Head of caudate nucleus (tissue), 42 donors: ENCODE measurements at regions not wholly inside any gene's neighbourhood (a gene's known extent, or its start where the extent isn't known, plus 50 kb on each side); places are given as distances from the start of the nearest gene placed in this dataset.

ENCODE experiments used
- DNase-seq, 42 donors: peaks; one replicate each; pipeline versions ENCODE4 v3.0.0 to v3.0.0-alpha.2; 2020 to 2021; ENCODE audit warnings: mixed read lengths in 7 of 42
- intact Hi-C: fragments of 100-400 bp; cut with DNase I; formaldehyde crosslinking; loops from one replicate; pipeline ENCODE4 v1.15.0; 2022

GRCh38 chr13:99662678-99663077 lies 161.4 kb downstream of the TM9SF2 start:
- DNase-seq = peak in 1 of 42 donors; percentile 3
- intact Hi-C loops = no loop called here

GRCh38 chr13:99661791-99662190 lies 160.5 kb downstream of the TM9SF2 start:
- intact Hi-C loops = no loop called here
- peak in 1 of 42 donors; percentile 14 for DNase-seq

DNA sequence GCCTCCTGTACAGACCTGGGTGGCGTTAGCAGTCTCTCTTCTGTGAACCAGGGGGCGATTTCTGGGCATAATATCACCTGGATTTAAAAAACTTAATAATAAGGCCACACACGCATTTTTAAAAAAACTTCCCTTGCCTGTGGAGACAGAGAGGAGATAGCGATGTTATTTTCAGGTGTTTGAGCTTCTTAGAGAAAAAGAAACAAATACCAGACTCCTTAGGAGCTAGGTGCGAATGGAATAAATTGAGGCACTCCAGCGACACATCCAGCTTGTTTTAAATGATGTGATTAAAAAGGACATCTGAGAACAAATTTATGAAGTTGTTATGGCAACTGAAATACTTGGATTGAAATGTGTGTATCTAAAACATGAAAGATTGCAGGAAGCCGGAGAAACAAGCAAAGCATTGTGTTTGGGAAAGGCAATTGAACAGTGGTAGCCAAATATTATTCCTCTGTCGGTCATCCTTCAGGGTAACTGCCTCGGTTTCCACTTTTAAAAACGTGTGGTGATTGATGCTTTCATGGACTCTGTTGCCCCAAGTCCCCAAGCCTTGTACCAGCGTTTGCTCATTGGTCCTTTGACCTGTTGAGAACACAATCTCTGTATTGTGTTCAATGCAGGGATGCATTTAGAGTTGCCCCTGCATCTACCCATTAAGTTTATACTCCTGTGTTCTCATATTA lies 158.7 kb downstream of the TM9SF2 start:
- peak in 1 of 42 donors; percentile 13 for DNase-seq
- intact Hi-C loops = loop anchor here (5.0 to 10.0 kb wide), 4 partner anchors 425 to 1465 kb away; partner anchors contain the start of gene PCCA

GRCh38 chr13:99659226-99659625 lies 158.0 kb downstream of the TM9SF2 start:
- intact Hi-C loops = loop anchor here (5.0 to 10.0 kb wide), 4 partner anchors 426 to 1466 kb away; partner anchors contain the start of gene PCCA
- peak in 1 of 42 donors; percentile 3 for DNase-seq

- peak; percentile 18 to 80 (median 60) for DNase-seq
- intact Hi-C loops = loop anchor here (5.0 to 10.0 kb wide), 4 partner anchors 426 to 1466 kb away; partner anchors contain the start of gene PCCA
Measured at GRCh38 chr13:99658261-99658991, 157.2 kb downstream of the TM9SF2 start.

GRCh38 chr13:99657848-99658260 lies 156.6 kb downstream of the TM9SF2 start:
- DNase-seq = peak in 38 of 42 donors; percentile 10 to 66 (median 40)
- intact Hi-C loops = loop anchor here (5.0 to 10.0 kb wide), 4 partner anchors 427 to 1467 kb away; partner anchors contain the start of gene PCCA

DNA sequence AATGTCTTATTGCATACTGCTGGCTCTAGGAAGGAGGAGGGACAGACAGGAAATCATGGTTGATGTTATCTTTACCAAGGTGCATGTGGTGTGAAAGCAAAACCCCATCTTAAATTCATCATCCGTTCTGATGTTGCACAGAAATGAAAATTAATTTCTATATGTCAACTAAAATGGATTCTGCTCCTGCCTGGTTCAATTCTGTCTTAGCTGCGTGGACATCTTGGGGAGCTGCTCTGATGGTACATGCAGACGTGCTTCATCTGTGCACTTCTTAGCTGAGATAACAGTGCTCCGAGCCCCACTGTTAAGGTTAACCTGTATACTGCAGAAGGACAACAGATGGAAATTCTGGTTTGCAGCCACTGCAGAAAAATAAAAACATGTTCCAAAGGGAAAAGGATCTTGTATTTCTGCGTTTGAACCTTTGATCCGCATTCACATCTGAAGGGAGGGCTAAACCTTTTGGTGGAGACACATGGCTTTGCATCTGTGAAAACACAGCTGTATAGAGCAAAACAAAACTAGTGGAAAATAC lies 155.6 kb downstream of the TM9SF2 start:
- intact Hi-C loops = loop anchor here (5.0 to 10.0 kb wide), 4 partner anchors 428 to 1468 kb away; partner anchors contain the start of gene PCCA
- DNase-seq = no peak

DNA sequence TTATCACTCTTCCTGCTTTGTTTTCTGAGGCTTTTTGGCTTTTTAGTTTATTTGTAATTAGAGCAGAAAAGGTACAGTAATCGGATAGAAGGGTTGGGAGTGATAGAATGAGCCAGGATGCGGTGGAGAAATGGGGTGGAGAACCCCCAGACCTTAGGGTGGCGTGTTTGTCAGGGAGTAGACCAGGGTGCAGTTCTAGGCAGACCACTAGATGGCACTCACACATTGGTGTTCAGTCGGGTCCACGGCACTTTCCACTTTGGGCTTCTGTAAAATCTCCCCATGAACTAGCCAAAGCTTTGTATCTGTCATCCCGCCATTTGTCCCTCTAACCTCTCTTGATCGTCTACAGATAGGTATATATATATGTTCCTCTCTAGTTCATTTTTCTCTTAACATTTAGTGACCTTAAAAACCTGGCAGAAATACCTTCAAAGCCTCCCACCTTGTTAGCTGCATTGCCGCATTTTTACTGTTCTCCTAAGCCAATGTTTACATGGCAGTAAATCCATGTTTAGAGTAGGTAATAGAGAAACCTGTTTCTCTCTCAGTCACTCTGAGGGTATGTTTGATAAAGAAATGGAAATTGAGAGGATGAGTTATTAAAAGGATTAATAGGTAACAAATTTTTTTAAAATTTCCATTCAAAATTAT lies 154.9 kb downstream of the TM9SF2 start:
- intact Hi-C loops = loop anchor here (5.0 to 10.0 kb wide), 4 partner anchors 429 to 1469 kb away; partner anchors contain the start of gene PCCA

GRCh38 chr13:99655351-99656091 lies 154.2 kb downstream of the TM9SF2 start:
- intact Hi-C loops = loop anchor here (5.0 to 10.0 kb wide), 4 partner anchors 429 to 1469 kb away; partner anchors contain the start of gene PCCA

More for the DNA sequence above, 154.9 kb downstream of the TM9SF2 start:
- DNase-seq = peak; percentile 57 to 95 (median 86)

DNA sequence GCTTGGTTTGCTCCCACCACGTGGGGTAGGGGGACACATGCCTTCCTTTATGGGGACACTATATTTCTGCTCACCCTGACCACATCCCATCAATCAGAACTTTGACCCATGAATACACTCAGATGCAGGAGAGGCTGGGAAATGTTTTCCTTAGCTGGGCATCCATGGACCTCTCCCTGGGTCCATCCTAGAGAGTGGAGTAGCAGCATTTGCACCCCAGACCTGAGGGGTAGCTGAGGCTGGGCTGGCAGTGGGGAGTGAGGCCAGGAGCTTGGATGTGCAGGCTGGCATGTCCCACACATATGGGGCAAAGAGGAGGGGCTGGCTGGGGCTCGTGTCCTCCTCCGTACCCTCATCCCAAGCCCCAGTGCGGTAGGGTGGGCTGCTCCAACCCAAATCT lies 152.8 kb downstream of the TM9SF2 start:
- DNase-seq = no peak
- intact Hi-C loops = loop anchor here (10.0 kb wide), 2 partner anchors 431 to 1471 kb away; partner anchors contain the start of gene PCCA

More at GRCh38 chr13:99655351-99656091, 154.2 kb downstream of the TM9SF2 start:
- peak in 1 of 42 donors; percentile 54 for DNase-seq

GRCh38 chr13:99653526-99653925 lies 152.3 kb downstream of the TM9SF2 start:
- no peak for DNase-seq
- intact Hi-C loops = loop anchor here (10.0 kb wide), 2 partner anchors 431 to 1471 kb away; partner anchors contain the start of gene PCCA

DNA sequence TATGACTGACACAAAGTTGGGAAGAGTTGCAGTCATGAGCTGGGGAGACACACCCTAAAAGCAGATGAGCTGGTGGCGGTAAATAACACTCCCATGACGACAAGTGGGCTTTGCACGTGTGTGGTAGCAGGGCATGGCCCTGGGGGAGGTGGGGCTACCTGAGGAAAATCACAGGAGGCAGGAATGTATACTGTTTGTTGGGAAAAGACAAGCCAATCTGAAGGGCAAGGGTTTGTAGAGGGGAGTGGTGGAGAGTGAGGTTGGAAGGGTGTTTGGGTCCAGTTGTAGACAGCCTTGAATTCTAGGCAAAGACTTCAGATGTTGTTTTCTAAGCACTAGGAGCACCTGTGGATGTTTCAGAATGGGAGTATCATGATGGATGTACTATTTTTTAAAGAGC lies 151.6 kb downstream of the TM9SF2 start:
- DNase-seq = no peak
- intact Hi-C loops = loop anchor here (10.0 kb wide), 2 partner anchors 432 to 1472 kb away; partner anchors contain the start of gene PCCA

GRCh38 chr13:99652141-99652540 lies 150.9 kb downstream of the TM9SF2 start:
- intact Hi-C loops = loop anchor here (10.0 kb wide), 2 partner anchors 433 to 1473 kb away; partner anchors contain the start of gene PCCA
- DNase-seq = no peak

DNA sequence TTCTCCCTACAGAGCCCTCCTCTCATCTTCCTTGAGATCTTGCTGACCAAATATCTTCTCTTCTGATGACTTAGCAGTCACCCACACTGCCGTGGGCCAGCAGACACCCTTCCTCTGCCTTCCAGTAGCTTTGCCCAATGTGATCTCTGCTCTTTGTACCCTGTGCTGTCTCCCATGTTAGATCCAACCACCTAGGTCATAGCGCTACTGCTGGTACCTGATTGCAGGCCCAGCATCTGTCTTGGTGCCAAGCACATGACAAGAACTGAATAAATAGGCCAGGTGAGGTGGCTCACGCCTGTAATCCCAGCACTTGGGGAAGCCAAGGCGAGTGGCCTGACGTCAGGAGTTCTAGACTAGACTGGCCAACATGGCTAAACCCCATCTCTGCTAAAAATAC lies 149.7 kb downstream of the TM9SF2 start:
- no peak for DNase-seq
- intact Hi-C loops = loop anchor here (10.0 kb wide), 2 partner anchors 434 to 1474 kb away; partner anchors contain the start of gene PCCA

GRCh38 chr13:99650410-99650809 lies 149.1 kb downstream of the TM9SF2 start:
- no peak for DNase-seq
- intact Hi-C loops = loop anchor here (10.0 kb wide), 2 partner anchors 434 to 1474 kb away; partner anchors contain the start of gene PCCA

- intact Hi-C loops = no loop called here
- DNase-seq = no peak
Measured at GRCh38 chr13:99648927-99649326, 147.7 kb downstream of the TM9SF2 start.

- no peak for DNase-seq
- intact Hi-C loops = no loop called here
Measured at GRCh38 chr13:99648066-99648665, 146.9 kb downstream of the TM9SF2 start.
